ENCODE measurements at regions not wholly inside any gene's neighbourhood (a gene's known extent, or its start where the extent isn't known, plus 50 kb on each side); places are given as distances from the start of the nearest gene placed in this dataset.

- TF ChIP-seq ZNF18 (tag by site-specific recombination; IDR thresholded peaks at IDR 0.05) = no peak
- no peak for TF ChIP-seq ZNF501 (tag by site-specific recombination; IDR thresholded peaks at IDR 0.05)
These were observed 271.8 kb downstream of the ALG10 start (continued) for GRCh38 chr12:34294137-34294536.

- ChIA-PET CTCF (no interaction called here), POLR2A (no interaction called here)
- no peaks in the 10 kb centered on the region for H3K4me1 ChIP-seq (ENCODE audit: control insufficient read depth, insufficient read depth, low read length)
- H3K27ac ChIP-seq (ENCODE audit: extremely low read depth, low read depth, low read length) = no peak overlapping the region
- H3K36me3 ChIP-seq (ENCODE audit: control insufficient read depth in 2 of 2, insufficient read depth in 1 of 2, low read length in 2 of 2) = no peaks in the 10 kb centered on the region
- TF ChIP-seq KLF1 (tag by site-specific recombination; IDR thresholded peaks at IDR 0.05) (no peak), GLIS2 (tag by site-specific recombination; IDR thresholded peaks at IDR 0.05) (no peak), ZNF513 (tag by site-specific recombination; IDR thresholded peaks at IDR 0.05) (no peak), ZNF670 (tag by site-specific recombination; IDR thresholded peaks at IDR 0.05; ENCODE audit: low read depth) (no peak), KLF16 (tag by site-specific recombination; IDR thresholded peaks at IDR 0.05) (no peak), ZFP37 (tag by site-specific recombination; IDR thresholded peaks at IDR 0.05) (no peak), MYNN (tag by site-specific recombination; IDR thresholded peaks at IDR 0.05; ENCODE audit: borderline replicate concordance) (no peak), ZNF548 (tag by site-specific recombination; IDR thresholded peaks at IDR 0.05) (no peak), ZNF350 (tag by site-specific recombination; IDR thresholded peaks at IDR 0.05) (no peak), ELK4 (IDR thresholded peaks at IDR 0.05; ENCODE audit: borderline replicate concordance, low read depth, low read length) (no peak), RBAK (tag by site-specific recombination; IDR thresholded peaks at IDR 0.05) (no peak), OSR2 (tag by site-specific recombination; IDR thresholded peaks at IDR 0.05) (no peak), GFI1B (tag by site-specific recombination; IDR thresholded peaks at IDR 0.05) (no peak)
- no peaks in the 10 kb centered on the region for H3K9me3 ChIP-seq (ENCODE audit: control insufficient read depth, insufficient read depth, low read depth, low read length)
- no peak overlapping the region for H3K4me3 ChIP-seq (ENCODE audit: low read depth, low read length)
These were observed 272.5 kb downstream of the ALG10 start for GRCh38 chr12:34294671-34295365.

GRCh38 chr12:34295366-34296142 lies 273.3 kb downstream of the ALG10 start:
- ChIA-PET CTCF (no interaction called here), POLR2A (no interaction called here)

More at GRCh38 chr12:34295366-34296142, 273.3 kb downstream of the ALG10 start:
- TF ChIP-seq ZXDB (tag by site-specific recombination; IDR thresholded peaks at IDR 0.05) = no peak
- TF ChIP-seq ZNF596 (tag by site-specific recombination; IDR thresholded peaks at IDR 0.05) = no peak
- TF ChIP-seq SP3 (tag by site-specific recombination; IDR thresholded peaks at IDR 0.05) = no peak
- no peak for TF ChIP-seq SCRT1 (tag by site-specific recombination; IDR thresholded peaks at IDR 0.05; ENCODE audit: borderline replicate concordance)
- no peak for TF ChIP-seq PRDM10 (tag by site-specific recombination; IDR thresholded peaks at IDR 0.05)
- TF ChIP-seq MYNN (tag by site-specific recombination; IDR thresholded peaks at IDR 0.05; ENCODE audit: borderline replicate concordance) = no peak
- TF ChIP-seq ZNF292 (tag by site-specific recombination; IDR thresholded peaks at IDR 0.05; ENCODE audit: borderline replicate concordance, low read depth) = no peak
- TF ChIP-seq YY1 (tag by site-specific recombination; IDR thresholded peaks at IDR 0.05) = no peak
- TF ChIP-seq OSR2 (tag by site-specific recombination; IDR thresholded peaks at IDR 0.05) = no peak
- Histone ChIP-seq H3K36me3 (ENCODE audit: control insufficient read depth in 2 of 2, insufficient read depth in 1 of 2, low read length in 2 of 2) (no peaks in the 10 kb centered on the region), H3K4me3 (ENCODE audit: low read depth, low read length) (no peak overlapping the region), H3K4me1 (ENCODE audit: control insufficient read depth, insufficient read depth, low read length) (no peaks in the 10 kb centered on the region), H3K27ac (ENCODE audit: extremely low read depth, low read depth, low read length) (no peak overlapping the region), H3K9me3 (ENCODE audit: control insufficient read depth, insufficient read depth, low read depth, low read length) (no peaks in the 10 kb centered on the region)
